ENCODE measurements at regions not wholly inside any gene's neighbourhood (a gene's known extent, or its start where the extent isn't known, plus 50 kb on each side); places are given as distances from the start of the nearest gene placed in this dataset.

- H3K27ac ChIP-seq (ENCODE audit: low read depth), result no peak overlapping the region
Observed at GRCh38 chr10:121032460-121032859, 181.3 kb downstream of the WDR11 start.

DNA sequence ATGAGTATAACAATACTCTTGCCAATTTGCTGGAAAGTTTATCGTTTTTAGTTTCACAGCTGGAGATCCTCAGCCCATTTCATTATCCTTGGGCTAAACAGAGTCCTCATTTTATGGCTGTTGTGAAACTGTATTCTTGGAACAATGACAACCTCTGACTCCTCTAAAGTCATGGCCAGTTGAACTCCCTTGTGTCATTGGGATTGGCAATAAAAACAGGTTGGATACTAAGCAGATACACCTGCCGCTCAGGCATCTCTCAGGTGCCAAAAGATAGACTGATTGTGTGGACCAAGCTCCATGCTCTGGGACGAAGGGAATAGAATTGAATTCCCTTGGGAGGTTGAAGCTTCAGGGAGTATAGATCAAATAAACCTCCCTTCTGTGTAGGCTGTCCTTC is 182.2 kb downstream of the WDR11 start:
- no peak overlapping the region for H3K4me3 ChIP-seq (ENCODE audit: low read depth, low read length)
- peak; percentile 81 for DNase-seq (ENCODE audit: extremely low spot score)
- WGBS, result 30% methylated on average over 3 of the region's 3 CpGs
- H3K27ac ChIP-seq (ENCODE audit: low read depth), result no peak overlapping the region
- H3K4me1 ChIP-seq (ENCODE audit: insufficient read depth), result no peaks in the 10 kb centered on the region
- H3K36me3 ChIP-seq (ENCODE audit: insufficient read depth), result no peaks in the 10 kb centered on the region

More at GRCh38 chr10:121032460-121032859, 181.3 kb downstream of the WDR11 start:
- DNase-seq (ENCODE audit: extremely low spot score), result no peak
- no peaks in the 10 kb centered on the region for H3K4me1 ChIP-seq (ENCODE audit: insufficient read depth)
- H3K36me3 ChIP-seq (ENCODE audit: insufficient read depth), result no peaks in the 10 kb centered on the region
- no peak overlapping the region for H3K4me3 ChIP-seq (ENCODE audit: low read depth, low read length)
- WGBS, result 57% methylated on average over 3 of the region's 3 CpGs

DNA sequence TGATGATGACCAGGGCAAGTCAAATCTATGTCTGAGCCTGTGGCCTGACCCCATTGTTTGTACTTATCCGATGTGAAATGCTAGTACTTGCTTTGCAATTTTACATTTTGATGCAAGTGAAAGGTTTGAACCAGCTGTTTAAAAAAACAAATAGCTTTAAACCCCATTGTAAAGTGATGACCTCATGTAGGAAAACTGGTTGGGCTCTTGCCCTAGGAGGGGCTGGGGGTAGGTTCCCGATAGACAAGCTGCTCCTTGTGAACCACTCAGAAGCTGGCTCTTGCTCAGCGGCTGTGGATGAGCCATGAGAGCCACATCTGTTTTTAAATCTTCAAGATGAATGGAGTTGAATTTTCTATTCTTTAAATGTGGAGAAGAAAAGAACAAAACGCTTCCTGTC is 185.3 kb downstream of the WDR11 start:
- Histone ChIP-seq H3K4me1 (ENCODE audit: insufficient read depth) (no peaks in the 10 kb centered on the region), H3K36me3 (ENCODE audit: insufficient read depth) (no peaks in the 10 kb centered on the region), H3K4me3 (ENCODE audit: low read depth, low read length) (no peak overlapping the region), H3K27ac (ENCODE audit: low read depth) (no peak overlapping the region)
- WGBS, result 20% methylated on average over 4 of the region's 4 CpGs
- DNase-seq (ENCODE audit: extremely low spot score), result no peak

DNA sequence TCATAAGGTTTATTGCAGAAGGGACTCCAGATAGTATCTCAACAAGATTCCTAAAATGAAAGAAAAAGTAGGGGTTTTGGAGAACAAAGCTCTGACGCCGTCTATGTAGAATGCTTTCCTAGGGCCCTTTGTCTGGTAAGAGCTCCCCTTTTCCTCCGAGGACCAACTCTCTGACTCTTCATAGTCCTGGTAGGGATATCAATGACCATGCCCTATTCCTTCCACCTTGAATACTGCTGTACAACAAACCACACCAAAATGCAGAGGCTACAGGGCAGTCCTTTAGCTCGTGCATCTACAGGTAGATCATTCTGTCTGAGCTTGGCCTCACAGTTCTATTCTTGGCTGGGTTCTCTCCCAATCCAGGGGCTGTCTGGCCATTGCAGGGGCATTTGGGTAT is 190.3 kb downstream of the WDR11 start:
- 92% methylated on average over 4 of the region's 4 CpGs for WGBS

GRCh38 chr10:121041906-121042305 is 190.7 kb downstream of the WDR11 start:
- WGBS, result 91% methylated on average over 3 of the region's 3 CpGs
- no peak for DNase-seq (ENCODE audit: extremely low spot score)
- Histone ChIP-seq H3K4me3 (ENCODE audit: low read depth, low read length) (no peak overlapping the region), H3K4me1 (ENCODE audit: insufficient read depth) (no peaks in the 10 kb centered on the region), H3K27ac (ENCODE audit: low read depth) (no peak overlapping the region), H3K36me3 (ENCODE audit: insufficient read depth) (no peaks in the 10 kb centered on the region)

More for the DNA sequence above, 190.3 kb downstream of the WDR11 start:
- Histone ChIP-seq H3K4me1 (ENCODE audit: insufficient read depth) (no peaks in the 10 kb centered on the region), H3K27ac (ENCODE audit: low read depth) (no peak overlapping the region), H3K36me3 (ENCODE audit: insufficient read depth) (no peaks in the 10 kb centered on the region), H3K4me3 (ENCODE audit: low read depth, low read length) (no peak overlapping the region)
- DNase-seq (ENCODE audit: extremely low spot score), result no peak

GRCh38 chr10:121042342-121042741 is 191.2 kb downstream of the WDR11 start:
- Histone ChIP-seq H3K4me3 (ENCODE audit: low read depth, low read length) (no peak overlapping the region), H3K36me3 (ENCODE audit: insufficient read depth) (no peaks in the 10 kb centered on the region), H3K4me1 (ENCODE audit: insufficient read depth) (no peaks in the 10 kb centered on the region), H3K27ac (ENCODE audit: low read depth) (no peak overlapping the region)
- DNase-seq (ENCODE audit: extremely low spot score), result no peak
- WGBS, result 93% methylated on average over 3 of the region's 3 CpGs

DNA sequence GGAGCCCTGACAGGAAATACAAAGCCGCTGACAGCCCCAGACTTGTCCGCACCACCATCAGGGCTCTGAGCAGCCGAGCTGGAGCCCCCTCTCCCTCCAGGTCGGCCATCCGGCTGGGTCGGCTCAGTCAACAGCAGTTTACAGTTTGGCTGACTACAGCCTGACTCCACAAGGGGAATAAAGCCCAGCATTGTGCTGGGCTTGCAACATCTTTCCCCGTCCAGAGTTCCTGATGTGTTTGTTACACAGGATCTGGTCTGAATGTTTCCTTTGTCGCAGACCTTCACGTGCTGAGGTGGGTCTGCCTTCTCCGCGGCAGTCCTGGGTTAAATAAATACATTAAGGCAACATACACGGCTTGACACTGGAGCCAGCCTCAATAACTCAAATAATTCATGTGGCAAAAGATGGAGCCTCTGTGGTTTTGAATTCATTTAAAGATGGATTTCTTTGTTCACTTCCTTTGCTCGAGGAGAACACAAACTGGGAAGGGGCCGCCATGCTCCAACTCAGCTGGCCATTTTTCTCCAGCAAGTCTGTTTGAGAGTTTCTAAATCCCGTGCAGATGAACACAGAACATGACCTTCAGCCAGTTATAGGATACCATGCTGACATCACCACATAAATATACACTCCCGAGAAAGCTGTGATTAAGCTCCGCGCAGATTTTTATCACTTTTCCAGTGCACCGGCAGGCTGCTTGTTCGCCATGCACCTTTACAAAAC is 192.1 kb downstream of the WDR11 start:
- no peak overlapping the region for H3K4me3 ChIP-seq (ENCODE audit: low read depth, low read length)
- 35% methylated on average over 20 of the region's 20 CpGs for WGBS
- DNase-seq (ENCODE audit: extremely low spot score), result no peak
- H3K4me1 ChIP-seq (ENCODE audit: insufficient read depth), result no peaks in the 10 kb centered on the region
- H3K36me3 ChIP-seq (ENCODE audit: insufficient read depth), result no peaks in the 10 kb centered on the region
- H3K27ac ChIP-seq (ENCODE audit: low read depth), result no peak overlapping the region

- H3K27ac ChIP-seq (ENCODE audit: low read depth), result no peak overlapping the region
- WGBS, result 54% methylated on average over 3 of the region's 3 CpGs
- H3K4me3 ChIP-seq (ENCODE audit: low read depth, low read length), result no peak overlapping the region
- no peaks in the 10 kb centered on the region for H3K36me3 ChIP-seq (ENCODE audit: insufficient read depth)
- DNase-seq (ENCODE audit: extremely low spot score), result no peak
- no peaks in the 10 kb centered on the region for H3K4me1 ChIP-seq (ENCODE audit: insufficient read depth)
Observed at GRCh38 chr10:121048749-121049148, 197.6 kb downstream of the WDR11 start.

- Histone ChIP-seq H3K4me1 (ENCODE audit: insufficient read depth) (no peaks in the 10 kb centered on the region), H3K27ac (ENCODE audit: low read depth) (no peak overlapping the region), H3K4me3 (ENCODE audit: low read depth, low read length) (no peak overlapping the region), H3K36me3 (ENCODE audit: insufficient read depth) (no peaks in the 10 kb centered on the region)
- 54% methylated on average over 2 of the region's 2 CpGs for WGBS
- peak; percentile 77 for DNase-seq (ENCODE audit: extremely low spot score)
Observed at GRCh38 chr10:121049489-121049888, 198.3 kb downstream of the WDR11 start.

GRCh38 chr10:121049923-121050322 is 198.8 kb downstream of the WDR11 start:
- Histone ChIP-seq H3K36me3 (ENCODE audit: insufficient read depth) (no peaks in the 10 kb centered on the region), H3K4me3 (ENCODE audit: low read depth, low read length) (no peak overlapping the region), H3K4me1 (ENCODE audit: insufficient read depth) (no peaks in the 10 kb centered on the region), H3K27ac (ENCODE audit: low read depth) (no peak overlapping the region)
- 83% methylated on average over 1 of the region's 1 CpG for WGBS
- DNase-seq (ENCODE audit: extremely low spot score), result no peak

DNA sequence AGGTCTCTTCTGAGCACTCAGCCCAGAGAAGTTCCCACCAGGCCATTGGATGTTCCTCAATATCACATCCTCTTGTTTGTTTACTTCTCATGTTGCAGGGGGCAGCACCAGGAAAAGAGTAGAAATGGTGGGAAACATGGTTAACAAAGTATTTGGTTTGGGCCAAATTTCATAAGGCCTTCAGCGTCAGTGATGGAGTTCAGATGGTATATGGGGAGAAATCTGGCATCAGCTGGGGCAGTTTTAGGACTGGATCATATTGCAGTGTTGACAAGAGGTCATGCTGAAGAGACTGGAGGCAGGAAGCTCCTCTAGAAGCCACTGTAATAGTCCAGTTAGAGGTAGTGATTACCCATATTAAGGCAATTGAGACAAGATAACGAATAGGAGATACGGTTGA is 200.0 kb downstream of the WDR11 start:
- Histone ChIP-seq H3K36me3 (ENCODE audit: insufficient read depth) (no peaks in the 10 kb centered on the region), H3K4me1 (ENCODE audit: insufficient read depth) (no peaks in the 10 kb centered on the region), H3K27ac (ENCODE audit: low read depth) (no peak overlapping the region), H3K4me3 (ENCODE audit: low read depth, low read length) (no peak overlapping the region)
- WGBS, result 94% methylated on average over 3 of the region's 3 CpGs
- DNase-seq (ENCODE audit: extremely low spot score), result no peak

- H3K4me1 ChIP-seq (ENCODE audit: insufficient read depth), result no peaks in the 10 kb centered on the region
- no peak overlapping the region for H3K27ac ChIP-seq (ENCODE audit: low read depth)
- H3K4me3 ChIP-seq (ENCODE audit: low read depth, low read length), result no peak overlapping the region
- no peak for DNase-seq (ENCODE audit: extremely low spot score)
- H3K36me3 ChIP-seq (ENCODE audit: insufficient read depth), result no peaks in the 10 kb centered on the region
- 74% methylated on average over 3 of the region's 3 CpGs for WGBS
Observed at GRCh38 chr10:121051696-121052279, 200.6 kb downstream of the WDR11 start.

DNA sequence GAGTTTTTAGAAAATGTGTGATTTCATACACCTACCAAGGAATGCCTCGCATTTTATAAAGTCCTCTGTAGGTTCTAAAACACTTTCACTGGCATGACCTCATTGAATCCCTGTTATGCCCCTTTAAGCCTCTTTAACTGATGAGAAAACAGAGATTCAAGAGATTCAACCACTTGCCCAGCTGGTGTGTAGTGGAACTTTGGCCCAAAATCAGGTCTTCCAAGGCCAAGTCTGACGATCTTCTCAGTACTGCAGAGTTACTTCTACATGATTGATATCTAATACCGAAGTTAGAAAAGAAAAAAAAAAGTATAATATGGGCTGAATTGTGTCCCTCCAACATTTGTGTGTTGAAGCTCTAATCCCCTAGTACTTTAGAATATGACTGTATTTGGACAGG is 202.0 kb downstream of the WDR11 start:
- no peaks in the 10 kb centered on the region for H3K36me3 ChIP-seq (ENCODE audit: insufficient read depth)
- 75% methylated on average over 3 of the region's 3 CpGs for WGBS
- no peak overlapping the region for H3K27ac ChIP-seq (ENCODE audit: low read depth)
- no peak overlapping the region for H3K4me3 ChIP-seq (ENCODE audit: low read depth, low read length)
- DNase-seq (ENCODE audit: extremely low spot score), result no peak
- H3K4me1 ChIP-seq (ENCODE audit: insufficient read depth), result no peaks in the 10 kb centered on the region

DNA sequence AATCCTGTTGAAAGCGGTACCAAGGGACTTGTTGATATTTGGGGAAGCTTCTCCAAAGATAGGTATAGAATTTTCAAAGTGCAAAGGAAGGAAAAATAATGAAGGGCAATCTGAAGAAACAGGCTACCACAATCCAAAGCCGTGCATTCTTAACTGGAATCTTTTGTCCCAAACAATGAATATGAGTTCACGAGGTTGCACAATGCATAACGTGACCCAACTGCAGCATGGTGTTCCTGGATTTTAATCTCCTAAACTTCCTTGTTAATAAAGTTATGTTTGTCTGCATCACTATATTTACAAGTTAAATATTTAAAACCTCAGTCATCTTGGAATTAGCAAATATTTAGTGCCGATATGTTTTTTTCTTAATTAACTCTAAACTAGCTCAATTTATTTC is 203.7 kb downstream of the WDR11 start:
- Histone ChIP-seq H3K4me3 (ENCODE audit: low read depth, low read length) (no peak overlapping the region), H3K36me3 (ENCODE audit: insufficient read depth) (no peaks in the 10 kb centered on the region), H3K27ac (ENCODE audit: low read depth) (no peak overlapping the region), H3K4me1 (ENCODE audit: insufficient read depth) (no peaks in the 10 kb centered on the region)
- DNase-seq (ENCODE audit: extremely low spot score), result no peak
- 72% methylated on average over 5 of the region's 5 CpGs for WGBS
